WTC11 (cell line): ENCODE measurements at regions not wholly inside any gene's neighbourhood (a gene's known extent, or its start where the extent isn't known, plus 50 kb on each side); places are given as distances from the start of the nearest gene placed in this dataset.

Source experiments
- E2F1 ChIP-seq: sonication (generic); formaldehyde crosslinking; IDR thresholded peaks from 2 replicates; pipeline ENCODE4 v1.8.0; 2022; ENCODE audit warnings: mild to moderate bottlenecking, missing genetic modification reagents
- EMX1 ChIP-seq: fragments of 250-450 bp; sonication (Bioruptor Pico); IDR thresholded peaks from 2 replicates; pipeline ENCODE4 v1.8.0; 2021; ENCODE audit warnings: mild to moderate bottlenecking
- IRF2 ChIP-seq: sonication (generic); formaldehyde crosslinking; IDR thresholded peaks from 2 replicates; pipeline ENCODE4 v1.8.0; 2022; ENCODE audit warnings: low read depth, missing genetic modification reagents, borderline replicate concordance
- JUN ChIP-seq: sonication (generic); formaldehyde crosslinking; IDR thresholded peaks from 2 replicates; pipeline ENCODE4 v1.8.0; 2023; ENCODE audit warnings: mild to moderate bottlenecking, missing genetic modification reagents
- MXD4 ChIP-seq: fragments of 250-450 bp; sonication (Bioruptor Pico); IDR thresholded peaks from 2 replicates; pipeline ENCODE4 v1.8.0; 2021; ENCODE audit warnings: mild to moderate bottlenecking, moderate library complexity, borderline replicate concordance
- ZMAT4 ChIP-seq: fragments of 250-450 bp; sonication (Bioruptor Pico); IDR thresholded peaks from 2 replicates; pipeline ENCODE4 v1.9.0; 2021; ENCODE audit warnings: mild to moderate bottlenecking
- TF ChIP-seq, protein P1 (sequence below): fragments of 200-600 bp; IDR thresholded peaks from 2 replicates; pipeline ENCODE4 v1.8.0; 2022; ENCODE audit warnings: antibody characterized with exemption

DNA sequence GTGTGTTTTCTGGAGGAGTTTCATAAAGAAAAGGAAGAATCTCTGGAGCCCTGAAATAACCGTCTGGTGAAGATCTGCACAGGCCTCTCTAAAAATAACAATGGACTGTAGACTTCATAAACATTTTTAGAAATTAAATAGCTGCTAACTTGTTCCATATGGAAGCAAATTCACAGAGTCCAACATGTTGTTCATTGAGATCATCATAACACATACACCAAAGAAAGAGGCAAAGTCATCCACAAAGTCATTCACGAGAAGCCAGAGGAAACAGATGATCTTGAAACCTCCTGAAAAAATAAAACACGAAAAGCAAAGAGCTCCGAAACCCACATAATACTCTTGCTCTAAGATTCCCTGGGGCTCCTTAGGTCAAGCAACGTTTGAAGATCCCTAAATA lies 347.8 kb downstream of the EFNA5 start:
- TF ChIP-seq IRF2 (CRISPR knock-in tag) (no peak), E2F1 (CRISPR knock-in tag) (no peak), MXD4 (CRISPR knock-in tag) (no peak), EMX1 (CRISPR knock-in tag) (no peak), JUN (CRISPR knock-in tag) (no peak), ZMAT4 (CRISPR knock-in tag) (no peak)
- TF ChIP-seq, protein P1, sequence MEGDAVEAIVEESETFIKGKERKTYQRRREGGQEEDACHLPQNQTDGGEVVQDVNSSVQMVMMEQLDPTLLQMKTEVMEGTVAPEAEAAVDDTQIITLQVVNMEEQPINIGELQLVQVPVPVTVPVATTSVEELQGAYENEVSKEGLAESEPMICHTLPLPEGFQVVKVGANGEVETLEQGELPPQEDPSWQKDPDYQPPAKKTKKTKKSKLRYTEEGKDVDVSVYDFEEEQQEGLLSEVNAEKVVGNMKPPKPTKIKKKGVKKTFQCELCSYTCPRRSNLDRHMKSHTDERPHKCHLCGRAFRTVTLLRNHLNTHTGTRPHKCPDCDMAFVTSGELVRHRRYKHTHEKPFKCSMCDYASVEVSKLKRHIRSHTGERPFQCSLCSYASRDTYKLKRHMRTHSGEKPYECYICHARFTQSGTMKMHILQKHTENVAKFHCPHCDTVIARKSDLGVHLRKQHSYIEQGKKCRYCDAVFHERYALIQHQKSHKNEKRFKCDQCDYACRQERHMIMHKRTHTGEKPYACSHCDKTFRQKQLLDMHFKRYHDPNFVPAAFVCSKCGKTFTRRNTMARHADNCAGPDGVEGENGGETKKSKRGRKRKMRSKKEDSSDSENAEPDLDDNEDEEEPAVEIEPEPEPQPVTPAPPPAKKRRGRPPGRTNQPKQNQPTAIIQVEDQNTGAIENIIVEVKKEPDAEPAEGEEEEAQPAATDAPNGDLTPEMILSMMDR: no peak
